ENCODE measurements at regions not wholly inside any gene's neighbourhood (a gene's known extent, or its start where the extent isn't known, plus 50 kb on each side); places are given as distances from the start of the nearest gene placed in this dataset.

DNA sequence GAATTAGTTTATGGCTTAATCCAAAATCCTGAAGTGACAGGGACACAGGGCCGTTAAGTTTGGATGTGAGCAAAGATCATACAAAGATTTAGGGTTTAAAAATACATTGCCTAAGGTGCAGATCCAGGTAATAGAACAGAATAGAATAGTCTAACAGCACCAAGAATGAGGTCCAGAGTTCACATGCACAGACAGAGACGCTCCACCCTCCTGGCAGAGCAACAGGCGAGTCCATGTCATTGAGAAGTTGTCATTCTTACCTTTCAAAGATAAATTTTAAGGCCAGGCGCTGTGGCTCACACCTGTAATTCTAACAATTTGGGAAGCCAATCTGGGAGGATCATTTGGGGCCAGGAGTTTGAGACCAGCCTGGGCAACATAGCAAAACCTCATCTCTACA is 209.1 kb upstream of the AUTS2 start:
- TF ChIP-seq CTCF (IDR thresholded peaks at IDR 0.05; ENCODE audit: insufficient read depth, low read depth, low read length) = no peak
- TF ChIP-seq EZH2 (IDR thresholded peaks at IDR 0.05; ENCODE audit: insufficient read depth, low read length) = no peak

Data from astrocyte (in vitro differentiated cells and primary cell).